ENCODE measurements at regions not wholly inside any gene's neighbourhood (a gene's known extent, or its start where the extent isn't known, plus 50 kb on each side); places are given as distances from the start of the nearest gene placed in this dataset.

DNA sequence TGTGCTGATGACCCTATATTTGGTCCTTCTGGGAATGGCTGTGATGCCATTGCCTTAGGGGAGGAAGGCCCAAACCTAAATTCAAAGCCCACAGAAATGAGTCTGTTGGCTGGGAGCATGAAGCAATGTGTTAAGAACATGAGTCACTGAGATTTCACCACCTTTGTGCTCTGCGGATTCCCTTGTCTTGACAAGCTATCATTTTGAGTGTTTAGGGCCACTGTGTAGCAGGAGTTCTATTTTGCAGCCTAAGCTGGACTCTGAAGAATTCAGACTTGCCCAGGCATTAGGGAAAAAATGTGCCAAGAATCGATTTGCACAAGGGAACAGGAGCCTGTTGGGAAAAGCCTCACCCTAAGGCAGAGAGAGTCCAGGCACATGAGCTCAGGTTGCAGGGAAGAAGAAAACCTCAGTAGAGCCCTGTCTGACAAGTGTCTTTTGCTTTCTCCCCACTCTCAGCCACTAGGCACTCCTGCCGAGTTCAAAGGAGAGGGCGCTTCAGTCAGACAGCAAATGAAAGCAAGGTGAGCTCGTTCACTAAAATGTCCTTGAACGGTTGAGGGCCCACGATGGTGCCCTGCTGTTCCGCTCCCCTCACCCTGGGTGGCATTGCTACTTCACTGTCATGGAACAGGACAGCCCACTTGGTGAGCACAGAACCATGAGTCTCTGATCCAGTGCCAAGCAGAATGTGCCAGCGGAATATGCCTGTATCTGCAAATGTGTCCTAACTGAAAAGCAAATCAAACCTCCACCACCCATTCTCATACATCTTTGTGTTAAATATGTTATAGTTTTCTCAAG is 93.6 kb downstream of the PRLHR start:
- intact Hi-C loops (cut with DNase I): no loop called here
- no peak for DNase-seq (ENCODE audit: low spot score)

DNA sequence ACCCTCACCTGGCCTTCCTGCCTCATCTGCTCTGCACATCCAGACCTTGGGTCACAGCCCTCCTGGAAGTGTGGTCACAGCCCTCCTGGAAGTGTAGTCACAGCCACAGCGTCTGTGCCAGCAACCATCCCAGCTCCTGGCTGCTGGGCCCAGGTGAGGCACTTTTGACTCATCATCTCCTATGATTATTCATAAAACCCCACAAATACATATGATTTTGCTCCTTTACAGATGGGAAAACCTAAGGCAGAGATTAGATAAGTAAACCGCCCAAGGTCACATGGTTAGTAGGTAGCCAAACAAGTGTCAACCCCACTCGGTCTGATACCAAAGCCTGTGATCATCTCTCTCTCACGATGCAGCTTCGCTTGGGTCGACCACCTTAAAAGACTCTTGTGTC is 94.3 kb downstream of the PRLHR start:
- intact Hi-C loops (cut with DNase I): no loop called here
- no peak for DNase-seq (ENCODE audit: low spot score)

DNA sequence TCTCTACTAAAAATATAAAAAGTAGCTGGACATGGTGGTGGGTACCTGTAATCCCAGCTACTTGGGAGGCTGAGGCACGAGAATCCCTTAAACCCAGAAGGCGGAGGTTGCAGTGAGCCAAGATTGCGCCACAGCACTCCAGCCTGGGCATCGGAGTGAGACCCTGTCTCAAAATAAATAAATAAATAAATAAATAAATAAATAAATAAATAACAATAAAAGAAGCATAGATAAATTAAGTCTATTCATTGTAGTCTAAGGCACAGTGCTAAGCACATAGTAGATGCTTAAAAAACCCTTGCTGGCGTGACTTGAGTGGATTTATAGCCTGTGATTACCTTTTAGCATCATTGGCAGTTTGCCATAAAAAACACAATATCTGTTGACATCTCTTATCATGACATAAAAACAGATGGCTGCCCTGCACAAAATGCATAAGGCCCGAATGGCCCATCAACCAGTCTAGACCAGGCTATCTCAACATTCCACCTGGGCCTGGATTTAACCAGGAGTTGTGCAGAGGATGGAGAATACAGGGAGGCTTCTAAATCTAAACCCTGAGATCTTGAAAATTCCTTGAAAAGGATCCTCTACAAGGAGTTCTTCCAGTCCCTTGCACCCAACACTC is 94.9 kb downstream of the PRLHR start:
- DNase-seq (ENCODE audit: low spot score): no peak
- intact Hi-C loops (cut with DNase I): no loop called here

DNA sequence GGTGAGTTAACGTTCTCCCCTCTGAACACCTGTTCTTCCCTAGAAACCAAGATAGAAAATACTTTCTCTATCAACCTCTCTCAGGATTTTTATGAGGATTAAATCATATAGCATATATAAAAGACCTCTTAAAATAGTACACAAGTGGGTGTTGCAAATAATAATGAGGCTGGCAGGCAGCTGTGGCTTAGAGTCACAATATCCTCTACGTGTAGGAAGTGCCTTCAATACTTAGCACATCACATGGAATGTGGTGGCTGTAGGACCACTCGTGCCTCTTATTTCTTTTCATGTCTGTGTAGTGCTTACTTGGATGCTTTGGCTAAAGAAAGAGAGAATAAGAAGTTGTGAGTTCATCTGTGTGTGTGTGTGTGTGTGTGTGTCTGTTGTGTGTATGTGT is 96.3 kb downstream of the PRLHR start:
- intact Hi-C loops (cut with DNase I): no loop called here
- DNase-seq (ENCODE audit: low spot score): no peak

DNA sequence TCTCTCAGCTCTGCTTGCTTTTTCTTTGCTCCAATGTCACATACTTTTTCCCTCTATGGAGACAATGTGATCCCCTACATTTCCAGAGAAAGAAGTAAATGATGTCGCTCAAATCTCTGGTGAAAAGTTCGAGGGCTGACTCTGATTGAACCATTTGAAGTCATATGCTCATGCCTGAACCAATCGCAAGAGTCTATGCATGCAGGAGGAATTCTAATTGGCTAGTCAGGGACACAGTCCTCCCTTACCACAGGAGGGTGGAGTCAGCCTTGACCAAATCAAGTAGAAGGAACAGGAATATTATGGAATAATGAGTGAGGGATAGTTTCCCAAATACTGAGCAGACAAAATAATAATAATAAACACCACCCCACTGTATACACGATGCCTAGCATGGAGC is 96.8 kb downstream of the PRLHR start:
- DNase-seq (ENCODE audit: low spot score): no peak
- intact Hi-C loops (cut with DNase I): no loop called here

DNA sequence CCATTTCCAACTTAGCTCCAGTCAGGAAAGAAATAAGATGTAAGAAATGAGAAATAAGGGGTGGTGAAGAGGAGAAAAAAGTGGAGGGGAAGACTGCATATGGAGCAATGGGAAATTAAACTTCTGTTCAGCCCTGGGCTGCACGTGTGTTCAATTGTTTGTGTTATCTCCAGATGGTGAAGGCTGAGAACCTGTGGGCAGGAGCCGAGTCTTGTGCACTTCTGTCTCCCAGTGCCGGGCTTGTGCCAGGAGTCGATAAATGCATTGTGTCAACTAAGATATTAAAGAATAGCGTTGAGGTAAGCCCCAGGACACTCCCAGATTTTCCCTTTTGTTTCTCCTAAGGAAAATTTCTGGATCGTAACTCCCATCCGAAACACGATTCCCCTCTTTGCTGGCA is 98.2 kb downstream of the PRLHR start:
- intact Hi-C loops (cut with DNase I): no loop called here
- DNase-seq (ENCODE audit: low spot score): no peak

DNA sequence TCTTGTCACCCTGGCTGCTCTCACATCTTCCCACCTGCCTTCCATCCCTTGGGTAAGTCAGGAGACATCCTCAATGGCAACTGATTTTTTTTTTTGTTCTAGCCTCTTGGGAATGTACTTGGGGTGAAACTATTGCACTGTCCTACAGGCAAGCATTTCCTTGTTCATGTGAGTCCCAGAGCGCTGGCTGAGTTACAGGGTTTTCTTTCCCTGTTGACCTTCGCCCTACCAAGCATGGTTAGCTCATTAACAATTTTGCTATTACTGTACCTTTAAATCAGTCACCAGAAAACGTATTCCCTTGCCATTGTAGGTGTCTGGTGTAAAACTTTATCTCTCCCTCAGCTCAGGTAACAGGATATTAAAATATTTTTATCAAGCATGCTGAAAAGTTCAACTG is 98.9 kb downstream of the PRLHR start:
- intact Hi-C loops (cut with DNase I): no loop called here
- DNase-seq (ENCODE audit: low spot score): no peak

DNA sequence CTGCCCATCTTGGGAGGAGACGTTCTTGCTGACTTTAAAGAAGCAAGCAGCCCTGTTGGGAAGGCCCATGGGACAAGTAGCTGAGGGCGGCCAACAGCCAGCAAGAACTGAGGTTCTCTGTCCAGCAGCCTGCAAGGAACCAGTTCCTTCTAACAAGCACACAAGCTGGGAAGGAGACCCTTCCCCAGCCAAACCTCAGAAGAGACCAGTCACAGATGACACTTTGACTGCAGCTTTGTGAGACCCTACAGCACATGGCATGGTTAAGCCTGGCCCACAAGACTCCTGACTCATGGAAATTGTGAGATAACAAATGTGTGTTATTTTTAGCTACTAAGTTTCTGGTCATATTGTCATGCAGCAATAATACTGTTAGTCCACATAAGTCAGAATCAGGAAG is 99.9 kb downstream of the PRLHR start:
- no peak for DNase-seq (ENCODE audit: low spot score)
- intact Hi-C loops (cut with DNase I): no loop called here

DNA sequence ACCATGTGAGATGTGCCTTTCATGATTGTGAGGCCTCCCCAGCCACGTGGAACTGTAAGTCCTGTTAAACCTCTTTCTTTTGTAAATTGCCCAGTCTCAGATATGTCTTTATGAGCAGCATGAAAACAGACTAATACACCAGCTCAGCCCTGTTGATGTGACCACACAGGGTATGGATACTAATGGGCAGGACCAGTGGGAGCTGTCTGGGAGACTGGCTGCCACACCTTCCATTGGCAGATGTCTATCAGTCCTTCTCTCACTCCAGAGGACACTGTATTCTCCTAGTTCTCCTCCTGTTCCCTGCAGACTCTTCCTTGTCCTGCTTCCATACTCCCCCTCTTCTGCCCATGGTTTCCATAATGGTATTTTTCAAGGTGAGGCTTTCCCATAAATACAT is 104.4 kb downstream of the PRLHR start:
- DNase-seq (ENCODE audit: low spot score): no peak
- intact Hi-C loops (cut with DNase I): no loop called here

DNA sequence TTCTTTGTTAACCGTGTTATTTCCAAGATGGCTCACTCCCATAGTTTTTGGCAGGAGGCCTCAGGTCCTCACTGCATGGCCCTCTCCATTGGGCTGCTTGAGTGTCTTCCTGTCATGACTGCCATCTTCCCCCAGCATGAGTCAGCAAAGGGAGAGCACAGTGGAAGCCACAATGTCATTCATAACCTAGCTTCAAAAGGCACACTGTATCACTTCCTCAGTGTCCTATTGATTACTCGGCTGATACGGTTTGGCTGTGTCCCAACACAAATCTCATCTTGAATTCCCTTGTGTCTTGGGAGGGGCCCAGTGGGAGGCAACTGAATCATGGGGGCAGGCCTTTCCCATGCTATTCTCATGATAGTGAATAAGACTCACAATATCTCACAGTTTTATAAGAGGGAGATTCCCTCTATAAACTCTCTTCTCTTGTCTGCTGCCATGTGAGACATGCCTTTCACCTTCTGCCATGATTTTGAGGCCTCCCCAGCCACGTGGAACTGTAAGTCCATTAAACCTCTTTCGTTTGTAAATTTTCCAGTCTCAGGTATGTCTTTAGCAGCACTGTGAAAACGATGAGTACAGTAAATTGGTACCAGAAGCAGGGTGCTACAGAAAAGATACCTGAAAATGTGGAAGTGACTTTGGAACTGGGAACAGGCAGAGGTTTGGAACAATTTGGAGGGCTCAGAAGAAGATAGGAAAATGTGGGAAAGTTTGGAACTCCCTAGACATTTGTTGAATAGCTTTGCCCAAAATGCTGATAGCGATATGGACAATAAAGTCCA is 106.5 kb downstream of the PRLHR start:
- intact Hi-C loops (cut with DNase I): no loop called here
- no peak for DNase-seq (ENCODE audit: low spot score)

DNA sequence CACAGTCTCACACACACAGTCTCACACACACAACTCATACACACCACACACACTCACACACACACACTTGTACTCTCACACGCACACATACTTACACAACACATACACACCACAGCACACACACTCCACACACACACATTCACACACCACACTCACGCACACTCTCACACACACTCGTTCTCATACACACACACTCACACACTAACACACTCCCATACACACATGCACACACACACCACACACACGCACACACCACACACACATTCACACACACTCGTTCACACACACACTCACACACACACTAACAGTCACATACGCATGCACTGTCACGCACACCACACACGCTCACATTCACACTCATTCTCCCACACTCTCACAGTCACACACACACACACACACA is 109.8 kb downstream of the PRLHR start:
- intact Hi-C loops (cut with DNase I): no loop called here
- no peak for DNase-seq (ENCODE audit: low spot score)

DNA sequence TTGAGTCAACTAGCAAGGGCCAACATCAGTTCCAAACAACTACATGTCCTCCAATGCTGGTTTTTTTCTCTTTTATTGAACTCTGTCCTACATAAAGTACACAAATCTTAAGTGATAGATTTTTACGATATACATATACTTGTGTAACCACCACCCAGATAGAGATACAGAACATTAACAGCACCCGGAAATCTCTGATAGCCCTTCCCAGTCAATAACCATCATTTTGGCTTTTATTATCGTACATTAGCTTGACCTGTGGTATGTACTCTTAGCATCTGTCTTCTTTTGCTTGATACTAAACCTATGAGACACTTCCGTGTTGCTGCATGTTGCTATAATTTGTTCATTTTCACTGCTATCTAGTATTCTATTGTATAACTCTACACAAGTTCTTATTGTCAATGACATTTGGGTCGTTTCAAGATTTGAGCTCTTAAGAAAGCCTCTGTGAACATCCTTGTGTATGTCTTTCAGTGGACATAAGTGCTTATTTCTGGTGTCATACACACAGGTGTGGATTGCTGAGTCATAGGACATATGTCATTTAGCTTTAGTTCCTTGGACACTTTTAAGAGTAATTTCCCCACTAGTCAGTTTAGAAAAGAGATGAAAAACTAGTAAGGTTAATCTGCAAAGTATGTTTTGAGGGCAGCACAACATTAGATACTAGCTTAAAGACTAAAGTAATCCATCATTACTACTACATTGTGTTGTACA is 111.1 kb downstream of the PRLHR start:
- no peak for DNase-seq (ENCODE audit: low spot score)
- intact Hi-C loops (cut with DNase I): no loop called here

DNA sequence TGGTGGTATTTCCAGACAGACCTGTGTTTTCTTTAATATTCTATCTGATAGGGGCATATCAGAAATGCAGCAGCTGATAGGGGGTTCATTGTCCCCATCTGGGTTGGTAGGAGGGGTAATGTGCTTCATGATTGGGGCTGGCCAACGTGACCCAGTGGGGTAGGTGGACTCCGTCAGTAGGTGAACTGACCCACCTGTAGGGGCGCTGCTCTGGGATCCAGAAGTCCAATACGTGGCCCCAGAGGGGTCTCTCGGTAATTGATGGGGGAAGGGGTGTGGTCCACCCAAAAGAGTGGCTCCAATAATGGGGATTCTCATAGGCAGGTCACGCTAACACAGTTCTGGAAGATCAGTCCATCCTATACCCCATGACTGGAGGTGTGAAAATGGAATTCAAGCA is 112.0 kb downstream of the PRLHR start:
- intact Hi-C loops (cut with DNase I): no loop called here
- DNase-seq (ENCODE audit: low spot score): no peak

DNA sequence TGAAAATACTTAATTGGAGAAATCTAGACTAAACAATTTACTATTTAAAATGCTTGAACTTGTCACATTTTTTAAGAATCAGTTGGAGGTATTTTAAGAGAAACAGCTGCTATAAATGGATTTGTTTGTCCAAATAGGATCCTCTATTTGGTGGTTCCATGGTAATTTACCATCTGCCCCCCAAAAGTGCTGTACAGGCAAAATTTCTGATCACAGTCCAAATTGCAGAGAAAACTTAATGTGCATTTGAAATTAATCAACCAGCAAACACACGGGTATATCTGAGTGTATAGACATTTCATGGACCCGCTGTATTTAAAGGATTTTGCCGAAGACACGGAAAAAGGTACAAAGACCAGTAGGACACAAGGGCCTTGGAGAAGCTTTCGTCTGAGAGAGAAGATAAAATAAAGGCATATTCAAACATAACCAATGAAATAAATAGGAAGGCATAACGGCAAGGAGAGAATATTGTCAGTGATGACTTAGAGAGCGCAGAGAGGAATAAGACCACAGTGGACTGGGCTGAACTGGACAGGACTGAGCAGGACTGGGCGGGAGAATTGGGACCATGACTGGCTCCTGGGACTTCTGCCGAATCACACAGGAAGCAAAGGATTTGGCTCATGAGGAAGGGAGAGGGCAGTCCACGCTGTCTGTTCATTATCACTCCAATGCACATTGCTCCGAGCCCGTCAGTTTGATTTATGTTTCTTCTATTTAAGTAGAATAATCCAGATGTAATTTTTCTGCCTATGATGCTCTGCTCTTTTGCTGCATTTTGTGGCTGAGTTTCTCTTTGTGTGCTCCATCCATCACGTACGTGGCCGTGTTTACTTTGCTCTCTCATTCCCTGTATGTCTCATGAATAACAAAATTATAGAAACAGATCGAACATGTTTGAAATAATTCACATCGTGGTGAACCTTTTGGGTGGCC is 112.8 kb downstream of the PRLHR start:
- no peak for DNase-seq (ENCODE audit: low spot score)
- intact Hi-C loops (cut with DNase I): no loop called here

DNA sequence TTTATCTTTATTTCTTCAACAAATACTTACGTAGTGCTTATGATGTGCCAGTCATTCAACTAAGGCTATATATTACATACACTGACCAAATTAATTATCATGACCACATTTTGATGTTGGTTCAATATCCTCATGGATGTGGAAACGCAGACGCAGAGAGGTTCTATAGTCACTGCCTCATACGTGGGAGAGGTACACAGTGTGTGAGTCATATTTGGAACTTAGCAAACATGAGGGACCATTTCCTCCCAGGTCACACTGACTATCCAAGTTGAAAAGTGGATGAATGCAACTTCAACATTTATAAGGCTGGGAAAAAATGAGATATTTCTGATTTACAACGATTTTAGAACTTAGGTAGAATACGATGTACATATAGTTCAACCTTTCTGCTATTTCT is 113.6 kb downstream of the PRLHR start:
- intact Hi-C loops (cut with DNase I): no loop called here
- no peak for DNase-seq (ENCODE audit: low spot score)

DNA sequence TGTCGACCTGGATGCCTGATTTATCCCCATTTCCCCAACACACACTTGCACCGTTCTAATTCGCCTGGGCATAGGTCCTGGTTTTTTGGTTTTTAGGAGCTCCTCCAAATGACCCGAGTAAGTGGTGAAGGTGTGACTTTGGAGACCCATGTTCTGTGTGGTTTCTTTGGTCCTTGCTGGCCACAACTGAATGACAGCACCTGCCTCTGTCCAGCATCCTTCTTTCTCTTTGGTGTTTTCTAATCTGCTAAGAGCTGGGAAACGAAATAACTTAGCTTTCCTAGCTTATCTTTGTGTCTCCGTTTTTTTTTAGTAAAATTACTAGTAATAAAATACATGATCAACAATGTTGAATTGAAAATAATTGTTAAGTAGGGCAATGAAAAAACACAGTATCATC is 120.2 kb downstream of the PRLHR start:
- DNase-seq (ENCODE audit: low spot score): no peak
- intact Hi-C loops (cut with DNase I): no loop called here

DNA sequence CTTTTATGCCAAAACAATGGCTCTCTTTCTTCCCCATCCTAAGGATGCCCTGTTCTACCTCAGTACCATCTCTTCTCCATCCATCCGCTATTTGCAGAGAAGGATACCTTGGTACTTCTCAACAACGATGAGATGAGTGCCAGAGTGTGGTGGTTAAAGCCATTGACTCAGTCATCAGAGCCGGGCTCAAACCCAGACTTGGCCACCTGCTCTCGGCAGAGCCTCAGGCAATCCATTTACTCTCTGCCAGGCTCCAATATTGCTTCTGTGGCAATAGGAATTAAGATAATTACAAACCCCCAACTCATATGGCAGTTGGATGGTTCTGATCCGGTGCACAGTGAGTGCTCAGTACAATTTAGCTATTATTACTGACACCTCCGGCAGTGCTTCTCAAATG is 121.3 kb downstream of the PRLHR start:
- intact Hi-C loops (cut with DNase I): no loop called here

DNA sequence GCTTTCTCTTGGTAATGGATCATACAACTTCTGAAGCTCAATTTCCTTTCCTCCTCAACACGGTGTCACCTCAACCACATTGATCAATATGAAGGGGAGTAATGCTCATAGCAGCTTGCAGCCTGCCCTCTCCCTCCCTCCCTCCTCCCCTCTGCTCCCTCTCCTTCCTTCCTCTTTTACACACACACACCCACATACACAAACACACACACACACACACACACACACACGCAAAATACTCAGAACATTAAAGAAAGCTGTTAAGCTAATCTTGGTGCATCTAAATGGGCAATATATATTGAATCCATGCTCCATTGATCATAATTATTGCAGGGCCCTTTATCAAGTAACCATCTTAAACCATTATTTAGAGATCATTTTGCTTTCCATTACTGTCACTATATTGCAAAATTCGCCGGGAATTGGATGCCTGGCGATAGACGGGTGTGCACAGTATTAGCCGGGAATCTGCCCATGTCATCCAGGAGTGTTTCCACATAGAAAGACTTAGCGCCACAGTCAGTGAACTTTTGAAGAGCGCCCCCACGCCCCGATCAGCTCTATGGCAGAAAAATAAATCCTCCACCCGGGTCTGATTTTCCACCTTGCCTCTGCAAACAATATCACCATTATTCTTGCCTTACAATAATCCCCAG is 122.0 kb downstream of the PRLHR start:
- no peak for DNase-seq (ENCODE audit: low spot score)
- intact Hi-C loops (cut with DNase I): no loop called here

More for the DNA sequence above, 121.3 kb downstream of the PRLHR start:
- DNase-seq (ENCODE audit: low spot score): no peak
